ENCODE measurements at regions not wholly inside any gene's neighbourhood (a gene's known extent, or its start where the extent isn't known, plus 50 kb on each side); places are given as distances from the start of the nearest gene placed in this dataset.

- no peak for TF ChIP-seq EZH2 (IDR thresholded peaks at IDR 0.05; ENCODE audit: borderline replicate concordance, insufficient read depth, low read length, poor library complexity, severe bottlenecking)
- no peak for TF ChIP-seq TAF1 (IDR thresholded peaks at IDR 0.05; ENCODE audit: low read depth)
- TF ChIP-seq, protein P1, sequence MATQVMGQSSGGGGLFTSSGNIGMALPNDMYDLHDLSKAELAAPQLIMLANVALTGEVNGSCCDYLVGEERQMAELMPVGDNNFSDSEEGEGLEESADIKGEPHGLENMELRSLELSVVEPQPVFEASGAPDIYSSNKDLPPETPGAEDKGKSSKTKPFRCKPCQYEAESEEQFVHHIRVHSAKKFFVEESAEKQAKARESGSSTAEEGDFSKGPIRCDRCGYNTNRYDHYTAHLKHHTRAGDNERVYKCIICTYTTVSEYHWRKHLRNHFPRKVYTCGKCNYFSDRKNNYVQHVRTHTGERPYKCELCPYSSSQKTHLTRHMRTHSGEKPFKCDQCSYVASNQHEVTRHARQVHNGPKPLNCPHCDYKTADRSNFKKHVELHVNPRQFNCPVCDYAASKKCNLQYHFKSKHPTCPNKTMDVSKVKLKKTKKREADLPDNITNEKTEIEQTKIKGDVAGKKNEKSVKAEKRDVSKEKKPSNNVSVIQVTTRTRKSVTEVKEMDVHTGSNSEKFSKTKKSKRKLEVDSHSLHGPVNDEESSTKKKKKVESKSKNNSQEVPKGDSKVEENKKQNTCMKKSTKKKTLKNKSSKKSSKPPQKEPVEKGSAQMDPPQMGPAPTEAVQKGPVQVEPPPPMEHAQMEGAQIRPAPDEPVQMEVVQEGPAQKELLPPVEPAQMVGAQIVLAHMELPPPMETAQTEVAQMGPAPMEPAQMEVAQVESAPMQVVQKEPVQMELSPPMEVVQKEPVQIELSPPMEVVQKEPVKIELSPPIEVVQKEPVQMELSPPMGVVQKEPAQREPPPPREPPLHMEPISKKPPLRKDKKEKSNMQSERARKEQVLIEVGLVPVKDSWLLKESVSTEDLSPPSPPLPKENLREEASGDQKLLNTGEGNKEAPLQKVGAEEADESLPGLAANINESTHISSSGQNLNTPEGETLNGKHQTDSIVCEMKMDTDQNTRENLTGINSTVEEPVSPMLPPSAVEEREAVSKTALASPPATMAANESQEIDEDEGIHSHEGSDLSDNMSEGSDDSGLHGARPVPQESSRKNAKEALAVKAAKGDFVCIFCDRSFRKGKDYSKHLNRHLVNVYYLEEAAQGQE (IDR thresholded peaks at IDR 0.05; ENCODE audit: borderline replicate concordance), result no peak
- TF ChIP-seq RAD21 (conservative IDR thresholded peaks at IDR 0.05), result no peak
- TF ChIP-seq SMC3 (conservative IDR thresholded peaks at IDR 0.05; ENCODE audit: poor library complexity), result no peak
- no peak for TF ChIP-seq POLR2AphosphoS5 (IDR thresholded peaks at IDR 0.05)
- TF ChIP-seq, protein P2, sequence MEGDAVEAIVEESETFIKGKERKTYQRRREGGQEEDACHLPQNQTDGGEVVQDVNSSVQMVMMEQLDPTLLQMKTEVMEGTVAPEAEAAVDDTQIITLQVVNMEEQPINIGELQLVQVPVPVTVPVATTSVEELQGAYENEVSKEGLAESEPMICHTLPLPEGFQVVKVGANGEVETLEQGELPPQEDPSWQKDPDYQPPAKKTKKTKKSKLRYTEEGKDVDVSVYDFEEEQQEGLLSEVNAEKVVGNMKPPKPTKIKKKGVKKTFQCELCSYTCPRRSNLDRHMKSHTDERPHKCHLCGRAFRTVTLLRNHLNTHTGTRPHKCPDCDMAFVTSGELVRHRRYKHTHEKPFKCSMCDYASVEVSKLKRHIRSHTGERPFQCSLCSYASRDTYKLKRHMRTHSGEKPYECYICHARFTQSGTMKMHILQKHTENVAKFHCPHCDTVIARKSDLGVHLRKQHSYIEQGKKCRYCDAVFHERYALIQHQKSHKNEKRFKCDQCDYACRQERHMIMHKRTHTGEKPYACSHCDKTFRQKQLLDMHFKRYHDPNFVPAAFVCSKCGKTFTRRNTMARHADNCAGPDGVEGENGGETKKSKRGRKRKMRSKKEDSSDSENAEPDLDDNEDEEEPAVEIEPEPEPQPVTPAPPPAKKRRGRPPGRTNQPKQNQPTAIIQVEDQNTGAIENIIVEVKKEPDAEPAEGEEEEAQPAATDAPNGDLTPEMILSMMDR (IDR thresholded peaks at IDR 0.05; ENCODE audit: poor library complexity, severe bottlenecking), result no peak
- TF ChIP-seq MXI1 (conservative IDR thresholded peaks at IDR 0.05; ENCODE audit: poor library complexity, severe bottlenecking), result no peak
- no peak for TF ChIP-seq EP300 (conservative IDR thresholded peaks at IDR 0.05; ENCODE audit: poor library complexity, severe bottlenecking)
- H3K27me3 ChIP-seq (ENCODE audit: insufficient read depth, low read depth, low read length), result no peaks in the 10 kb centered on the region
- no peak overlapping the region for H2AFZ ChIP-seq (ENCODE audit: low read depth, low read length)
- no peaks in the 10 kb centered on the region for H3F3A ChIP-seq (ENCODE audit: insufficient read depth, low read length, poor library complexity, severe bottlenecking)
- H3K4me2 ChIP-seq (ENCODE audit: low read length), result no peak overlapping the region
- H3K9me2 ChIP-seq (ENCODE audit: insufficient read depth, low read length), result no peaks in the 10 kb centered on the region
- no peaks in the 10 kb centered on the region for H3K9me3 ChIP-seq (ENCODE audit: low read length)
- no peak overlapping the region for H3K4me3 ChIP-seq (ENCODE audit: low read length)
- H4K20me1 ChIP-seq (ENCODE audit: insufficient read depth), result no peaks in the 10 kb centered on the region
- H3K27ac ChIP-seq (ENCODE audit: low read length), result no peak overlapping the region
- no peaks in the 10 kb centered on the region for H3K36me3 ChIP-seq (ENCODE audit: insufficient read depth, low read length)
- H3K9ac ChIP-seq (ENCODE audit: low read length), result no peak overlapping the region
- H3K79me2 ChIP-seq (replicated peaks; ENCODE audit: insufficient read depth, low read length), result no peaks in the 10 kb centered on the region
Observed at GRCh38 chr10:22765660-22766547, 51.5 kb upstream of the PIP4K2A start.

DNA sequence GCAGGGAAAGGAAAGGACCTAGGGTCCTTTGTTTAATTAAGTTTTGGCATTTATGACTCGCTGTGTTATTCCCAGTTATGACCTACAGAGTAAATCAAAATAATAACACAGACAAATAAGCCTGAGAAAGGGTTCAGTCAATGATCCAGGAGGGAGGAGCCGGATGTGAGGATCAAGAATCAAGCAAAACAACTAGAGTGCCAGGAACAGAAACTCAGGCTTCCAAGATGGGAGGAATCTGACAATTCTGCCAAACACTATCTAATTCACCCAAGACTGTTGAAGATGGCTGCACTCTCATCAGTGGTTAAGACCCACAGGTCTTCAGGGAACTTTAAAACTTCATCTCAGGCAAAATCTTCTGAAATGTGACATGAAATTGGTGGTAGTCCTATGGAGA, 50.3 kb upstream of the PIP4K2A start:
- no peaks in the 10 kb centered on the region for H3F3A ChIP-seq (ENCODE audit: insufficient read depth, low read length, poor library complexity, severe bottlenecking)
- no peak overlapping the region for H2AFZ ChIP-seq (ENCODE audit: low read depth, low read length)
- no peak overlapping the region for H3K27ac ChIP-seq (ENCODE audit: low read length)
- H3K9me3 ChIP-seq (ENCODE audit: low read length), result no peaks in the 10 kb centered on the region
- no peaks in the 10 kb centered on the region for H3K79me2 ChIP-seq (replicated peaks; ENCODE audit: insufficient read depth, low read length)
- no peaks in the 10 kb centered on the region for H3K9me2 ChIP-seq (ENCODE audit: insufficient read depth, low read length)
- H4K20me1 ChIP-seq (ENCODE audit: insufficient read depth), result no peaks in the 10 kb centered on the region
- no peak overlapping the region for H3K4me3 ChIP-seq (ENCODE audit: low read length)
- TF ChIP-seq EP300 (conservative IDR thresholded peaks at IDR 0.05; ENCODE audit: poor library complexity, severe bottlenecking), result no peak
- no peak for TF ChIP-seq SMC3 (conservative IDR thresholded peaks at IDR 0.05; ENCODE audit: poor library complexity)
- no peak for TF ChIP-seq RAD21 (conservative IDR thresholded peaks at IDR 0.05)
- H3K27me3 ChIP-seq (ENCODE audit: insufficient read depth, low read depth, low read length), result no peaks in the 10 kb centered on the region
- no peaks in the 10 kb centered on the region for H3K36me3 ChIP-seq (ENCODE audit: insufficient read depth, low read length)
- no peak overlapping the region for H3K4me2 ChIP-seq (ENCODE audit: low read length)
- H3K9ac ChIP-seq (ENCODE audit: low read length), result no peak overlapping the region

Small RNAs in the stretch of these regions (small RNA-seq; reads per million reads assigned to genes)
- 0 reads per million in 3 experiments for gene RNU6-413P
